ENCODE measurements at regions not wholly inside any gene's neighbourhood (a gene's known extent, or its start where the extent isn't known, plus 50 kb on each side); places are given as distances from the start of the nearest gene placed in this dataset.
A peak's percentile ranks its signal among the peaks of the same experiment; 100 is the strongest.

DNA sequence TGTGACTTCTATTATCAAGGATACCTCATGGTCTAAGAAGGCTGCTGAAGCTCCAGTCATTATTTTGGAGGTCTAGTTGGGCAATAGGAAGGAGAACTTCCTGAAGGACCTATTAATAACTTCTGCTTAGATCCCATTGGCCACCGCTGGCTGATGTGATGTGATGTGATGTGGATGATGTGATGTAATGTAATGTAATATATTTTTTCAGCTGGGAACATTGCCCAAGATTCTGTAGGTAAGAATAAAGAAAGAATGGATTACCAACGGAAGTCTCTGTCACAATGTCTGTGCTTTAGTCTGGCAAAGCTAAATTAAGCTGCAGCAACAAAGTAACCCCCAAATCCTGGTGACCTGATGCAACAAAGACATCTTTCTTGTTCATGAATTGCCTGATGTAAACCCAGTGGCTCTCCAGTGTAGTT, 233.7 kb downstream of the PTEN start:
- Histone ChIP-seq H3K4me1 (ENCODE audit: control insufficient read depth, extremely low read depth, insufficient read depth, low read length) (peaks cover 5% of the 10 kb centered on the region), H3K79me2 (ENCODE audit: control insufficient read depth, insufficient read depth, low read length) (no peaks in the 10 kb centered on the region), H3K27me3 (ENCODE audit: control insufficient read depth, insufficient read depth, low read length) (no peaks in the 10 kb centered on the region), H3K27ac (ENCODE audit: insufficient read depth, low read length) (no peak overlapping the region), H4K20me1 (ENCODE audit: control insufficient read depth, extremely low read depth, insufficient read depth, low read length) (no peaks in the 10 kb centered on the region), H3K9ac (ENCODE audit: insufficient read depth, low read length) (no peak overlapping the region), H2AFZ (ENCODE audit: low read length) (no peak overlapping the region), H3K4me3 (replicated peaks in 1 of 4; ENCODE audit: control extremely low read depth in 1 of 4, insufficient read depth in 1 of 4, low read depth in 3 of 4, low read length in 4 of 4) (no peak overlapping the region), H3K9me3 (ENCODE audit: control insufficient read depth, insufficient read depth, low read depth, low read length) (no peaks in the 10 kb centered on the region), H3K4me2 (ENCODE audit: extremely low read depth, insufficient read depth, low read length) (no peak overlapping the region), H3K36me3 (ENCODE audit: control insufficient read depth, insufficient read depth, low read length) (no peaks in the 10 kb centered on the region)
- TF ChIP-seq, protein P1, sequence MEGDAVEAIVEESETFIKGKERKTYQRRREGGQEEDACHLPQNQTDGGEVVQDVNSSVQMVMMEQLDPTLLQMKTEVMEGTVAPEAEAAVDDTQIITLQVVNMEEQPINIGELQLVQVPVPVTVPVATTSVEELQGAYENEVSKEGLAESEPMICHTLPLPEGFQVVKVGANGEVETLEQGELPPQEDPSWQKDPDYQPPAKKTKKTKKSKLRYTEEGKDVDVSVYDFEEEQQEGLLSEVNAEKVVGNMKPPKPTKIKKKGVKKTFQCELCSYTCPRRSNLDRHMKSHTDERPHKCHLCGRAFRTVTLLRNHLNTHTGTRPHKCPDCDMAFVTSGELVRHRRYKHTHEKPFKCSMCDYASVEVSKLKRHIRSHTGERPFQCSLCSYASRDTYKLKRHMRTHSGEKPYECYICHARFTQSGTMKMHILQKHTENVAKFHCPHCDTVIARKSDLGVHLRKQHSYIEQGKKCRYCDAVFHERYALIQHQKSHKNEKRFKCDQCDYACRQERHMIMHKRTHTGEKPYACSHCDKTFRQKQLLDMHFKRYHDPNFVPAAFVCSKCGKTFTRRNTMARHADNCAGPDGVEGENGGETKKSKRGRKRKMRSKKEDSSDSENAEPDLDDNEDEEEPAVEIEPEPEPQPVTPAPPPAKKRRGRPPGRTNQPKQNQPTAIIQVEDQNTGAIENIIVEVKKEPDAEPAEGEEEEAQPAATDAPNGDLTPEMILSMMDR (conservative IDR thresholded peaks at IDR 0.05 in 1 of 2, IDR thresholded peaks at IDR 0.05 in 1 of 2; ENCODE audit: low read depth in 1 of 2, low read length in 2 of 2), result no peak
- no peak for TF ChIP-seq EZH2 (IDR thresholded peaks at IDR 0.05; ENCODE audit: low read length, missing control alignments)
- DNase-seq (ENCODE audit: low read depth in 2 of 2), result no peak

- Histone ChIP-seq H3K4me1 (ENCODE audit: control insufficient read depth, extremely low read depth, insufficient read depth, low read length) (peaks cover 5% of the 10 kb centered on the region), H3K9me3 (ENCODE audit: control insufficient read depth, insufficient read depth, low read depth, low read length) (no peaks in the 10 kb centered on the region), H3K9ac (ENCODE audit: insufficient read depth, low read length) (no peak overlapping the region), H4K20me1 (ENCODE audit: control insufficient read depth, extremely low read depth, insufficient read depth, low read length) (no peaks in the 10 kb centered on the region), H3K27ac (ENCODE audit: insufficient read depth, low read length) (no peak overlapping the region), H2AFZ (ENCODE audit: low read length) (no peak overlapping the region), H3K4me3 (replicated peaks in 1 of 4; ENCODE audit: control extremely low read depth in 1 of 4, insufficient read depth in 1 of 4, low read depth in 3 of 4, low read length in 4 of 4) (no peak overlapping the region), H3K27me3 (ENCODE audit: control insufficient read depth, insufficient read depth, low read length) (no peaks in the 10 kb centered on the region), H3K79me2 (ENCODE audit: control insufficient read depth, insufficient read depth, low read length) (no peaks in the 10 kb centered on the region), H3K4me2 (ENCODE audit: extremely low read depth, insufficient read depth, low read length) (no peak overlapping the region), H3K36me3 (ENCODE audit: control insufficient read depth, insufficient read depth, low read length) (no peaks in the 10 kb centered on the region)
- TF ChIP-seq, protein P1 (conservative IDR thresholded peaks at IDR 0.05 in 1 of 2, IDR thresholded peaks at IDR 0.05 in 1 of 2; ENCODE audit: low read depth in 1 of 2, low read length in 2 of 2), result no peak
- no peak for TF ChIP-seq EZH2 (IDR thresholded peaks at IDR 0.05; ENCODE audit: low read length, missing control alignments)
- peak in 1 of 2 donors; percentile 26 for DNase-seq (ENCODE audit: low read depth in 2 of 2)
These were observed 234.1 kb downstream of the PTEN start for GRCh38 chr10:88097536-88097935.

GRCh38 chr10:88100281-88100680, 236.9 kb downstream of the PTEN start:
- Histone ChIP-seq H4K20me1 (ENCODE audit: control insufficient read depth, extremely low read depth, insufficient read depth, low read length) (no peaks in the 10 kb centered on the region), H3K9me3 (ENCODE audit: control insufficient read depth, insufficient read depth, low read depth, low read length) (no peaks in the 10 kb centered on the region), H3K4me1 (ENCODE audit: control insufficient read depth, extremely low read depth, insufficient read depth, low read length) (peaks cover 2% of the 10 kb centered on the region), H3K27ac (ENCODE audit: insufficient read depth, low read length) (no peak overlapping the region), H3K36me3 (ENCODE audit: control insufficient read depth, insufficient read depth, low read length) (no peaks in the 10 kb centered on the region), H3K27me3 (ENCODE audit: control insufficient read depth, insufficient read depth, low read length) (no peaks in the 10 kb centered on the region), H3K4me3 (replicated peaks in 1 of 4; ENCODE audit: control extremely low read depth in 1 of 4, insufficient read depth in 1 of 4, low read depth in 3 of 4, low read length in 4 of 4) (no peak overlapping the region), H3K9ac (ENCODE audit: insufficient read depth, low read length) (no peak overlapping the region), H3K79me2 (ENCODE audit: control insufficient read depth, insufficient read depth, low read length) (no peaks in the 10 kb centered on the region), H2AFZ (ENCODE audit: low read length) (no peak overlapping the region), H3K4me2 (ENCODE audit: extremely low read depth, insufficient read depth, low read length) (no peak overlapping the region)
- TF ChIP-seq, protein P1 (conservative IDR thresholded peaks at IDR 0.05 in 1 of 2, IDR thresholded peaks at IDR 0.05 in 1 of 2; ENCODE audit: low read depth in 1 of 2, low read length in 2 of 2), result no peak
- no peak for TF ChIP-seq EZH2 (IDR thresholded peaks at IDR 0.05; ENCODE audit: low read length, missing control alignments)
- DNase-seq (ENCODE audit: low read depth in 2 of 2), result no peak
